ENCODE measurements at regions not wholly inside any gene's neighbourhood (a gene's known extent, or its start where the extent isn't known, plus 50 kb on each side); places are given as distances from the start of the nearest gene placed in this dataset.

DNA sequence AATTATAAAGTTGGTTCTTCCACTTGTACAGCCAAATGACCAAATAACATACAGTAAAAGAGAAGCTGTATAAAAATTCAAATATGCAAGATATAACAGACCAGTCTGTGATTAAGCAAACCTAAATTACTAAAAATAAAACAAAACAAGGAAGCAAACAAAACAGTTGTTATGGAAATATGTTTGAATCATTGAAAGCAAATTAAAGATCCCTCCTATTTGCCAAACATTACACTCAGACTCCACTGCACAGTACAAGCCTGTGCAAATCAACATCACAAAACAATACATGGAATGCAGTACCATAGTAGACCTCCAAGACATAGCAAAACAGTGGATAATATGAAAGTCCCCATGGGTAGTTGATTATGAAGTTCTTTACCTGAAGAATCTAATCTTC lies 288.1 kb upstream of the PTGER4 start:
- TF ChIP-seq, protein P1, sequence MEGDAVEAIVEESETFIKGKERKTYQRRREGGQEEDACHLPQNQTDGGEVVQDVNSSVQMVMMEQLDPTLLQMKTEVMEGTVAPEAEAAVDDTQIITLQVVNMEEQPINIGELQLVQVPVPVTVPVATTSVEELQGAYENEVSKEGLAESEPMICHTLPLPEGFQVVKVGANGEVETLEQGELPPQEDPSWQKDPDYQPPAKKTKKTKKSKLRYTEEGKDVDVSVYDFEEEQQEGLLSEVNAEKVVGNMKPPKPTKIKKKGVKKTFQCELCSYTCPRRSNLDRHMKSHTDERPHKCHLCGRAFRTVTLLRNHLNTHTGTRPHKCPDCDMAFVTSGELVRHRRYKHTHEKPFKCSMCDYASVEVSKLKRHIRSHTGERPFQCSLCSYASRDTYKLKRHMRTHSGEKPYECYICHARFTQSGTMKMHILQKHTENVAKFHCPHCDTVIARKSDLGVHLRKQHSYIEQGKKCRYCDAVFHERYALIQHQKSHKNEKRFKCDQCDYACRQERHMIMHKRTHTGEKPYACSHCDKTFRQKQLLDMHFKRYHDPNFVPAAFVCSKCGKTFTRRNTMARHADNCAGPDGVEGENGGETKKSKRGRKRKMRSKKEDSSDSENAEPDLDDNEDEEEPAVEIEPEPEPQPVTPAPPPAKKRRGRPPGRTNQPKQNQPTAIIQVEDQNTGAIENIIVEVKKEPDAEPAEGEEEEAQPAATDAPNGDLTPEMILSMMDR (IDR thresholded peaks at IDR 0.05), result no peak
- TF ChIP-seq POLR2AphosphoS5 (IDR thresholded peaks at IDR 0.05), result no peak
